ENCODE measurements at regions not wholly inside any gene's neighbourhood (a gene's known extent, or its start where the extent isn't known, plus 50 kb on each side); places are given as distances from the start of the nearest gene placed in this dataset.

GRCh38 chr2:236947294-236947693 is 138.4 kb upstream of the COPS8 start:
- no peak for TF ChIP-seq GATA2 (IDR thresholded peaks at IDR 0.05; ENCODE audit: low read depth, low read length)
- no peak for TF ChIP-seq GATA3 (IDR thresholded peaks at IDR 0.05; ENCODE audit: low read depth, low read length)

GRCh38 chr2:236947896-236948295 is 137.8 kb upstream of the COPS8 start:
- TF ChIP-seq GATA2 (IDR thresholded peaks at IDR 0.05; ENCODE audit: low read depth, low read length) = no peak
- TF ChIP-seq GATA3 (IDR thresholded peaks at IDR 0.05; ENCODE audit: low read depth, low read length) = no peak

- TF ChIP-seq GATA2 (IDR thresholded peaks at IDR 0.05; ENCODE audit: low read depth, low read length) = no peak
- no peak for TF ChIP-seq GATA3 (IDR thresholded peaks at IDR 0.05; ENCODE audit: low read depth, low read length)
Measured at GRCh38 chr2:236949089-236949905, 136.4 kb upstream of the COPS8 start.

- TF ChIP-seq GATA3 (IDR thresholded peaks at IDR 0.05; ENCODE audit: low read depth, low read length) (no peak), GATA2 (IDR thresholded peaks at IDR 0.05; ENCODE audit: low read depth, low read length) (no peak)
Measured at GRCh38 chr2:236951830-236952475, 133.7 kb upstream of the COPS8 start.

- TF ChIP-seq GATA2 (IDR thresholded peaks at IDR 0.05; ENCODE audit: low read depth, low read length) (no peak), GATA3 (IDR thresholded peaks at IDR 0.05; ENCODE audit: low read depth, low read length) (no peak)
Measured at GRCh38 chr2:236954641-236955040, 131.0 kb upstream of the COPS8 start.

- no peak for TF ChIP-seq GATA2 (IDR thresholded peaks at IDR 0.05; ENCODE audit: low read depth, low read length)
- no peak for TF ChIP-seq GATA3 (IDR thresholded peaks at IDR 0.05; ENCODE audit: low read depth, low read length)
Measured at GRCh38 chr2:236955521-236956030, 130.1 kb upstream of the COPS8 start.

- TF ChIP-seq GATA2 (IDR thresholded peaks at IDR 0.05; ENCODE audit: low read depth, low read length) = no peak
- TF ChIP-seq GATA3 (IDR thresholded peaks at IDR 0.05; ENCODE audit: low read depth, low read length) = no peak
Measured at GRCh38 chr2:236956031-236956618, 129.6 kb upstream of the COPS8 start.

- TF ChIP-seq GATA3 (IDR thresholded peaks at IDR 0.05; ENCODE audit: low read depth, low read length) (no peak), GATA2 (IDR thresholded peaks at IDR 0.05; ENCODE audit: low read depth, low read length) (no peak)
Measured at GRCh38 chr2:236956641-236957040, 129.0 kb upstream of the COPS8 start.

GRCh38 chr2:236959036-236959435 is 126.7 kb upstream of the COPS8 start:
- no peak for TF ChIP-seq GATA2 (IDR thresholded peaks at IDR 0.05; ENCODE audit: low read depth, low read length)
- no peak for TF ChIP-seq GATA3 (IDR thresholded peaks at IDR 0.05; ENCODE audit: low read depth, low read length)

- TF ChIP-seq GATA3 (IDR thresholded peaks at IDR 0.05; ENCODE audit: low read depth, low read length) (no peak), GATA2 (IDR thresholded peaks at IDR 0.05; ENCODE audit: low read depth, low read length) (no peak)
Measured at GRCh38 chr2:236959876-236960275, 125.8 kb upstream of the COPS8 start.

- TF ChIP-seq GATA2 (IDR thresholded peaks at IDR 0.05; ENCODE audit: low read depth, low read length) (no peak), GATA3 (IDR thresholded peaks at IDR 0.05; ENCODE audit: low read depth, low read length) (no peak)
Measured at GRCh38 chr2:236960531-236960930, 125.2 kb upstream of the COPS8 start.

GRCh38 chr2:236962816-236963215 is 122.9 kb upstream of the COPS8 start:
- TF ChIP-seq GATA2 (IDR thresholded peaks at IDR 0.05; ENCODE audit: low read depth, low read length) (no peak), GATA3 (IDR thresholded peaks at IDR 0.05; ENCODE audit: low read depth, low read length) (no peak)

- TF ChIP-seq GATA3 (IDR thresholded peaks at IDR 0.05; ENCODE audit: low read depth, low read length) (no peak), GATA2 (IDR thresholded peaks at IDR 0.05; ENCODE audit: low read depth, low read length) (no peak)
Measured at GRCh38 chr2:236963631-236964182, 122.0 kb upstream of the COPS8 start.

- no peak for TF ChIP-seq GATA2 (IDR thresholded peaks at IDR 0.05; ENCODE audit: low read depth, low read length)
- no peak for TF ChIP-seq GATA3 (IDR thresholded peaks at IDR 0.05; ENCODE audit: low read depth, low read length)
Measured at GRCh38 chr2:236964291-236964690, 121.4 kb upstream of the COPS8 start.

Data from SH-SY5Y (cell line).